ENCODE measurements at regions not wholly inside any gene's neighbourhood (a gene's known extent, or its start where the extent isn't known, plus 50 kb on each side); places are given as distances from the start of the nearest gene placed in this dataset.

GRCh38 chr9:115254287-115255180 lies 136.6 kb upstream of the TNC start:
- peak; percentile 74 for DNase-seq (ENCODE audit: low spot score)

DNA sequence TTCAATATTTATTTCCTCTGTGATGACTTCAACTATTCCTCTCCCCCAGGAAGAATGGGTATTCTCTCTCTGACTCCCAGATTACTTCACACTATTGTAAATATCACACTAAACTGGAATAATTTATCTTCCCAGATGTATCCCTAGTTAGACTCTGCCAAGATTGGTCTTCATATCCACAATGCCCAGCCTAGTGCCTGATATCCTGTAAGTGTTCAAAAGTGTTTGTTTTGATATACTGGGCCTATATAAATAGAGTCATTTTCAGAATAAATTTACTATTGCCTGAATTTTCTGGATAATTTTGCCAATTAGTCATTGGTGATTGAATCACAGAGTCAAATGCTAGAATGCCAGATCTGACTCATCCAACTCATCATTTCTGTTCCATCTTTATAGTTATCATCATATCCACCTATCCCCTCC lies 143.7 kb upstream of the TNC start:
- no peak for DNase-seq (ENCODE audit: low spot score)

DNA sequence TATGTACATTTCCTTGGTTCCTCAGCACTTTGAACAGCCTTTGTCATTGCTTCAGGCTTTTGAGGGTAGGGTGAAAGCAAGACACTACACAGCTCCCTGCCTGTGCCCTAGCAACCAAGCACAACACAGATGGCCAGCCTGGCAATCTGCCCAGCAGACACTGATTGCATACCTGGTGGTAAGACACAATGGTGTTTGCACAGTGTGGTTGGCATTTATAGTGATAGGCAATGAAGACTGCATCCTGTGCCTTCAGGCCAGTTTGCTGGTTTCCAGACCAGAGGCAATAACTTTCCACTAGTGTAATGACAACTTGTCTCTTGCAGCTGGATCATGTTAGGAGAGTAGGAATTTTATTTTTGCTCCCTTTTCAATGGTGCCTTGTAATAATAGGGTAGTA lies 144.5 kb upstream of the TNC start:
- DNase-seq (ENCODE audit: low spot score): no peak

DNA sequence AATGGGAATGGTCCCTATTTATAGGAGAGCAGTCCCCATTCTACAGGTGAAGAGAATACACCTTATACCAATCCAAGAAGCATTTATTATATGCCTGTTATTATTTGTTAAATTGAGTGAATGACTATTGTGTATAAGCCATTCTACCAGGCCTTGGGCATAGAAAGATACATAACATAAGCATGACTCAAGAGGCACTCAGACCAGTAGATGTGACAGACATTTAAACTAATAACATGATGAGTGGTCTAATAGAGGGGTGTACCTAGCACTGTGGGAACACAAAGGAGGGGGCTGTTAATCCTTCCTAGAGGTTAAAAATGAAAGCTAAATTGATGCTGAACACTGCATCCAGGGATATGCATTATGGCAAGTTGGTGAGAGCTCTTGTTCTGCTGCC lies 145.0 kb upstream of the TNC start:
- no peak for DNase-seq (ENCODE audit: low spot score)

GRCh38 chr9:115263371-115264075 lies 145.6 kb upstream of the TNC start:
- DNase-seq (ENCODE audit: low spot score): no peak

DNA sequence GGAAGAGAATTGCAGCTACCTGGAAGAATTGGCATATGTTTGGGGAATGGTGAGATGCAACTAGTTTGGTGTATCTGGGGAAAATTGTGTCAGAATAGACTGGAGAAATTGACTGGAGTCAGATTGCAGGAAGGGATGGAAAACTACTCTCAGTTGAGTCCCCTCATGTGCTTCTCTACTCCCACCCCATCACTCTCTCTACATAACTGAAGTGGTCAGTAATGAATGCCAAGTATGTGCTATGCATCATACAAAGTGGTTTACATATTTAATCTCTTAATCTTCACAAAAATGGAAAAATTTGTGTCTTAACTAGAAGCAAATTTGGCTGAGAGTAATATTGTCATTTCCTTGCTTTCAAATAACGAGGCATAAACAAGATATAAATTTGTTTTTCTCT lies 146.4 kb upstream of the TNC start:
- no peak for DNase-seq (ENCODE audit: low spot score)

DNA sequence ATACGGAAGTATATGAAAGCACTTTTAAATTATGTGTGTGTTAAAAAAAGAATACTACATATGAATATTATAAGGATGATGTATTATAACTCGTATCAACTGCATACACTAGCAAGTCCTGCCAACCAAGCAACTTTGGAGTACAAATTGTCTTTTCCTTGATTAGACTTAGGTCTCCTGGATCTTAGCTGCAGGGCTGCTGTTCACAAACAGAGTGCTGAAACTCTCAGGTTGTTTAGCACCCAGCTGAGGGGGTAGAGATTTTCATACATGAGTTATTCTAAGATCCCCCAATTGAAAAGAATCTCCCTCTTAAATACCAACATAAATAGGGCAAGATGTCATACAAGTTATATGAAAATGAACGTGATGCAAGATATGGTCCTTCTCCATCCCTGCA lies 149.8 kb upstream of the TNC start:
- no peak for DNase-seq (ENCODE audit: low spot score)

DNA sequence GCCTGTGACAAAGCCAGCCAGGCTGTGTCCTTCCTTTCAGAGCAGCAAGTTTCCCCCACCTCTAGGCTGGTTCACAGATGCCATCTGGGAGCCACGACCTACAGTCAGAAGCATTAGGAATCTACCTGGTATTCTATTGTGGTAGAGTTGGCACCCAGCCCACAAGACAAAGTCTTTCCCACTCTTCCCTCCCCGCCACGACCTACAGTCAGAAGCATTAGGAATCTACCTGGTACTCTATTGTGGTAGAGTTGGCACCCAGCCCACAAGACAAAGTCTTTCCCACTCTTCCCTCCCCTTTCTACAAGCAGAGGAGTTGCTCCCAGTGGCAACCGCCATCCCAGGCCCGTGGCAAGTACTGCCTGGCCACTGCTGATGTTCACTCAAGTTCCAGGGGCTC lies 157.8 kb upstream of the TNC start:
- DNase-seq (ENCODE audit: low spot score): no peak

GRCh38 chr9:115276621-115277020 lies 158.7 kb upstream of the TNC start:
- no peak for DNase-seq (ENCODE audit: low spot score)

- no peak for DNase-seq (ENCODE audit: low spot score)
These were observed 159.3 kb upstream of the TNC start for GRCh38 chr9:115277301-115277700.

DNA sequence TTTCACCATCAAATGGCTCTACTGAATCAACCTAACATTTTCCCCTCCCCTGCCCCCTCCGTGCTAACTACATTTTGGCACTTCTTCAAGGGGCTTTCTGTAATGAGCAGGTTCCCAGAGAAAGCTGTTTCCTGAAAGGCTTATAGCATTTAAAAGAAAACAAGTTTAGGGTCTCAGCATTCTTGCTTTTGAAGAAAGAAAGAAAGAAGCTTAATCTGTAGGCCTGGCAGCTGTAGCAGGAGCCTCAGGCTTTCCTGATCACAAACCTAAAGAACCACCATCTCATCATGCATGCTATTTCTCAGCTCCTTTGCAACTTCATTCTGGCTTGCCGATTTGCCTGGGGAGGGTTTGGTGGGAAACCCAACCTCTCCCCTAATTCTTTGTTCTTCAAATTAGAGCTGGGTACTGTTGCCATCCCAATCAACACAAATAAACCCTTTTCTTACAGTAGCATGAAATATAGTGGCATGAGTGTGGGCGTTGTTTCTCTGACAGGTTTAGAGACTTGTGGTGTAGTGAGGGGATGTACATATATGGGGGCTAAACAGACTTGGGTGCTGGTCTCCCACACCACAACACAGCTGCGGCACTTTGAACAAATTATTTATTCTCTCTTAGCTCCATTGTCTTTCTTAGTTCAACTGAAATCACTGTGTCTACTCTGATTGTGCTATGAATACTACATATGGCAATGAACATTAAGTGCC lies 160.5 kb upstream of the TNC start:
- no peak for DNase-seq (ENCODE audit: low spot score)

DNA sequence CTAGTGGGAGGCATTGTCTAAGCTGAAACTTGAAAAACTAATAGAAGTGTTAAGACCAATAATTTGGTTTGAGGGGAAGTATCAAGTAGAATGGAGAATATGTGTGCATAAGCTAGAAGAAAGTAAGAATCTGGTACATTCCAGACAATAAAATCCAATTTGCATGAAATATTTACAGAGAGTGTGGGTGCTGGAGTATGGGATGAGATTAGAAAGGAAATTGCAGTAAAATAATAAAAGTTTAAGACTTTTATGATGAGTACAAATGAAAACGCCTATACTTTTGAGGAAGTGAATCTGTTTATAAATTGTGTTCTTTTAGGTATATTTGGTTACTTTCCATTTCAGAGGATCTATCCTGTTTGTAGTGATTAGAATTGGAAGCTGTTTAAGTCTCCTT lies 165.4 kb upstream of the TNC start:
- no peak for DNase-seq (ENCODE audit: low spot score)

DNA sequence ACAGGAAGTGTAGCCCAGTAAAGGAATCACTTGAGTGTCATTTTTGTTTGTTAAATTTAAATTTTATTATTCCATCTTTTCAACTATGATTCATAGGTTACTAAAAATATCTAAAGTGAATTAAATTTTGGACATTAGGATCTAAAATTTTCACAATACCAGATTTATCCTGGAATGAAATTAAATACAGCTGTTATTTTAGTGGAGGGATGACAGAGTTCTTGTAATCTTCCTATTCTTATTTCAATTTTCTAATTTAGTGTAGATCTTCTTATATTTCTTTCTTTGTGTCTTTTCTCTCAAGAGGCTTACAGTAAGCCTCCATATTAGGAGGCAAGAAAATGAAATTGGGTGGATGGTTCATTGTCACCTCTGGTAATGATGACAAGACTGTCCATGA lies 167.9 kb upstream of the TNC start:
- DNase-seq (ENCODE audit: low spot score): no peak

DNA sequence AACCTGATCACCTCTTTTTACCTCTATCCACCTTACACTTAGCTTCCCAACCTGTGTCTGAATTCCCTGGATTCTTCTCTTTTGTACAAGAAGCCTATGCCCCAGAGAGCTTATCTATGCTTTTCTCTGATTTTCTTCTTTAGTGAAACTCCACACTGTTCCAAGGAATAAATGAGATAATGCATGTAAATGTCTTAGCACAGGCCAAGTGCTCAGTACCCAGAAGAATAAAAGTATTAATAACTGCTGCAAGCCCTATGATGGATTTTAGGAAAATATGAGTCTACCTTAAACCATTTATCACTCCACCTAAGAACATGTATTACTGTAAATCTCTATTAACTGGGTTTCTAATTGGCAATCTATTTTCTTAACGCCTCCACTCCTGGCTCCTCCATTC lies 168.5 kb upstream of the TNC start:
- DNase-seq (ENCODE audit: low spot score): no peak

DNA sequence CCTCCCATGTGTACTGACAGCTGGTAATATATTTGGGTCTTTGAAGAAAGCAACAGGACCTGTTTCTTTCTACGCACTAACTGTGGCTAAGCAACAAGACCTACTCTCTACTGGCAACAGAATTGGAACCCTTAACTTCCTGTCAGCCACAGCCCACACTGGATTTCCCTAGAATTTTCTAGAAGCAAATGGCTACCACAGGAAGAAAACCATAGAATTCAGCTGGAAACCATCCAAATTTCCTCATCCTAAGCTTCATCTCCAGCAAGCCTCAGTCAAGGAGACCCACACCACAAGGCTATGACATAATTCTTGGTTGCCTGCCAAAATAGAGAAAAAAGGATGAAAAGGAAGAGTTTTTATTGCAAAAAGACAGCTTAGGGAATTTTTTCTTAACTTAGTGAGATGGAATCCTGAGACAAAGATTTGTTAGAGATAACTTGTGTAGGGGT lies 171.8 kb upstream of the TNC start:
- DNase-seq (ENCODE audit: low spot score): no peak

DNA sequence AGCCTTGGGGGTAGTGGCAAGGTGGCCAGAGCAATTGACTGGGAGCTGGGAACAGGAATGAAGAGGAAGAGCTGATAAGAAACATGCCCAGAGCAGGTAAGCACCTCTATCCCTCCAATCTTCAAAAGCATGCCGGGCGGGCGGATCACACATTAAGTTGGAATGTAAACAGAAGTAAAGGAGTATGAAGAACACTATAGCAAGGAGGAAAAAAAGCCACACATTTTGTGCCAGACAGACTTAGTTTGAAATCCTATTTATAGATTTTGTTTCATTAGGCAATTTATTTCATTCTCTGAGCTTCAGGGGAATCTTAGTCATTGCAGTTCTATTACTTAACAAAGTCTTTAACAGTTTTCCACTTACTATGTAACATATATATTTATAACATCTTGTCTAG lies 173.9 kb upstream of the TNC start:
- no peak for DNase-seq (ENCODE audit: low spot score)

GRCh38 chr9:115292584-115293279 lies 174.8 kb upstream of the TNC start:
- no peak for DNase-seq (ENCODE audit: low spot score)

GRCh38 chr9:115295734-115296133 lies 177.8 kb upstream of the TNC start:
- DNase-seq (ENCODE audit: low spot score): no peak

DNA sequence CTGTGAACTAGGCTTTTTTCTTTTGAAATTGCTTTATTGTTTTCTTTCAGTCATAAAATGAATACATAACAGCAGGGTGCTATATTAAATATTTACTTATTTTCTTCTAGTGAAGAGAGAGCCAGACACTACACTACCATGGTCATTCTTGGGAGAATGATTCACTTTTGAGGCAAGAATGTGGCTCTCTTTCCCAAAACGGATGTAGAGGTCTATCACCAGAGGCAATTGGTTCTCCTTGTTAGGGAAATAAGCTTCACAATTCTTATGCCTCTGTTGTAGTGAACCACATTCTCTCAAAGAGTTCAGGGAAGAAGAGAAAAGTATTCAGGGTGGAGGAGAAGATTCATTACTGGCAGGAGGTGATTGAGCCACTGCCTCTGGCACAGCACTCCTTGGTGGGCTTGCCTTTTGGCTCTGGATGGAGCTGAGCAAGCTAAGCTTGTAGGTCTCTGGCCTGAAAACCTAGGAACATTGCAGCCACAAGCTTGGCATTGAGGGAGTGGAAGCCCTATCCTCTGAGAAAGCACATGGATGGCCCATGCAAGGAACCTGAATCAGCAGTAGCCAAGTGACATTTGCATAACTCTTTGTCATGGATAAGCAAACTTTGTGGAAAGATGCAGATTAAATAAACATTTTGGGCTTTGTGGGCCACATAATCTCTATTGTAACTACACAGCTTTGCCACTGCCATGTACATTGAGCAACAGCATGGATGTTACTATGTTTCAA lies 179.0 kb upstream of the TNC start:
- DNase-seq (ENCODE audit: low spot score): no peak

- DNase-seq (ENCODE audit: low spot score): no peak
These were observed 182.2 kb upstream of the TNC start for GRCh38 chr9:115300116-115300515.

DNA sequence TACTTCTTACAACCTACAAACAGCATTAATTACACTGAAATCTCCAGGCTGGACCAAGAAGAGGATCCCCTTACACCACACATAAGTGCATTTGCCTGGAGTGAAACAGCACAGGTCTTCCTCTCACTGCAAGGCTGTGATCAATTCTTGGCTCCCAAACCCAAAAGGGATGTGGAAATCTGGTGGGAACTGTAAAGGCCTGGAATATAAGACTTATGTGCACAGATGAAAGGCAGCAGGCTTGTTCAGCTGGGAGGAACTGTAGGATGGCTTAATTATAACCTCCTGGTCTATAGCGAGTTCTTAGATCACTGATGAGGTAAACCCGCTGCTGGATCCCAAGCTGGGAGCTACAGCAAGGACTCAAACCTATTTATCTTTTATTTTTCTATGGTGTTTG lies 182.9 kb upstream of the TNC start:
- DNase-seq (ENCODE audit: low spot score): no peak

- no peak for DNase-seq (ENCODE audit: low spot score)
These were observed 183.6 kb upstream of the TNC start for GRCh38 chr9:115301581-115301980.

Measured in left forelimb (tissue), 1 donor.